Liver (tissue), 3 donors: ENCODE measurements at regions not wholly inside any gene's neighbourhood (a gene's known extent, or its start where the extent isn't known, plus 50 kb on each side); places are given as distances from the start of the nearest gene placed in this dataset.

Source experiments
- EGR1 ChIP-seq, 2 donors: IDR thresholded peaks; 2 replicates each; pipeline ENCODE4 v1.6.1; 2016 to 2018; ENCODE audit warnings: antibody characterized with exemption in 2 of 2, low read depth in 2 of 2
- GABPA ChIP-seq, 2 donors: IDR thresholded peaks in 1 of 2; conservative IDR thresholded peaks in 1 of 2; 2 replicates each; pipeline ENCODE4 v1.6.1; 2016; ENCODE audit warnings: antibody characterized with exemption in 2 of 2, mild to moderate bottlenecking in 1 of 2, moderate library complexity in 1 of 2
- HNF4A ChIP-seq, 2 donors: conservative IDR thresholded peaks; 2 replicates each; pipeline ENCODE4 v1.6.1; 2016; ENCODE audit warnings: antibody characterized with exemption in 2 of 2, mild to moderate bottlenecking in 2 of 2
- HNF4G ChIP-seq: IDR thresholded peaks from 2 replicates; pipeline ENCODE4 v1.6.1; 2016; ENCODE audit warnings: antibody characterized with exemption
- JUND ChIP-seq, 2 donors: IDR thresholded peaks; 2 replicates each; pipeline ENCODE4 v1.6.1; 2016; ENCODE audit warnings: antibody characterized with exemption in 2 of 2
- NR2F2 ChIP-seq: IDR thresholded peaks from 2 replicates; pipeline ENCODE4 v1.6.1; 2016; ENCODE audit warnings: antibody characterized with exemption
- RAD21 ChIP-seq, 2 donors: IDR thresholded peaks; 2 replicates each; pipeline ENCODE4 v1.6.1; 2016; ENCODE audit warnings: antibody characterized with exemption in 2 of 2, mild to moderate bottlenecking in 2 of 2
- RXRA ChIP-seq, 2 donors: IDR thresholded peaks; 2 replicates each; pipeline ENCODE4 v1.6.1; 2017 to 2018; ENCODE audit warnings: antibody characterized with exemption in 2 of 2, mild to moderate bottlenecking in 1 of 2
- TAF1 ChIP-seq: conservative IDR thresholded peaks from 2 replicates; pipeline ENCODE4 v1.6.1; 2016; ENCODE audit warnings: antibody characterized with exemption, mild to moderate bottlenecking
- YY1 ChIP-seq: IDR thresholded peaks from 2 replicates; pipeline ENCODE4 v1.6.1; 2016; ENCODE audit warnings: antibody characterized with exemption, mild to moderate bottlenecking
- TF ChIP-seq, protein P1 (sequence below): fragments of 150-350 bp; IDR thresholded peaks from 2 replicates; pipeline ENCODE4 v1.5.1; 2017; ENCODE audit warnings: improper control_type of control experiment, low read depth, low read length; ENCODE audit not compliant: missing input control
- TF ChIP-seq, protein P2 (sequence below): IDR thresholded peaks from 2 replicates; pipeline ENCODE4 v1.6.1; 2016; ENCODE audit warnings: antibody characterized with exemption
- TF ChIP-seq, protein P3 (sequence below): IDR thresholded peaks from 2 replicates; pipeline ENCODE4 v1.6.1; 2016; ENCODE audit warnings: antibody characterized with exemption, mild to moderate bottlenecking
- donor health status: healthy.
- donor health status: healthy.

GRCh38 chr20:60525397-60525796, 567.2 kb downstream of the CDH26 start:
- TF ChIP-seq, protein P1, sequence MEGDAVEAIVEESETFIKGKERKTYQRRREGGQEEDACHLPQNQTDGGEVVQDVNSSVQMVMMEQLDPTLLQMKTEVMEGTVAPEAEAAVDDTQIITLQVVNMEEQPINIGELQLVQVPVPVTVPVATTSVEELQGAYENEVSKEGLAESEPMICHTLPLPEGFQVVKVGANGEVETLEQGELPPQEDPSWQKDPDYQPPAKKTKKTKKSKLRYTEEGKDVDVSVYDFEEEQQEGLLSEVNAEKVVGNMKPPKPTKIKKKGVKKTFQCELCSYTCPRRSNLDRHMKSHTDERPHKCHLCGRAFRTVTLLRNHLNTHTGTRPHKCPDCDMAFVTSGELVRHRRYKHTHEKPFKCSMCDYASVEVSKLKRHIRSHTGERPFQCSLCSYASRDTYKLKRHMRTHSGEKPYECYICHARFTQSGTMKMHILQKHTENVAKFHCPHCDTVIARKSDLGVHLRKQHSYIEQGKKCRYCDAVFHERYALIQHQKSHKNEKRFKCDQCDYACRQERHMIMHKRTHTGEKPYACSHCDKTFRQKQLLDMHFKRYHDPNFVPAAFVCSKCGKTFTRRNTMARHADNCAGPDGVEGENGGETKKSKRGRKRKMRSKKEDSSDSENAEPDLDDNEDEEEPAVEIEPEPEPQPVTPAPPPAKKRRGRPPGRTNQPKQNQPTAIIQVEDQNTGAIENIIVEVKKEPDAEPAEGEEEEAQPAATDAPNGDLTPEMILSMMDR = no peak
- TF ChIP-seq GABPA (IDR thresholded peaks at IDR 0.05 in 1 of 2, conservative IDR thresholded peaks at IDR 0.05 in 1 of 2) = no peak
- TF ChIP-seq, protein P2, sequence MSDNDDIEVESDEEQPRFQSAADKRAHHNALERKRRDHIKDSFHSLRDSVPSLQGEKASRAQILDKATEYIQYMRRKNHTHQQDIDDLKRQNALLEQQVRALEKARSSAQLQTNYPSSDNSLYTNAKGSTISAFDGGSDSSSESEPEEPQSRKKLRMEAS = no peak
- TF ChIP-seq, protein P3, sequence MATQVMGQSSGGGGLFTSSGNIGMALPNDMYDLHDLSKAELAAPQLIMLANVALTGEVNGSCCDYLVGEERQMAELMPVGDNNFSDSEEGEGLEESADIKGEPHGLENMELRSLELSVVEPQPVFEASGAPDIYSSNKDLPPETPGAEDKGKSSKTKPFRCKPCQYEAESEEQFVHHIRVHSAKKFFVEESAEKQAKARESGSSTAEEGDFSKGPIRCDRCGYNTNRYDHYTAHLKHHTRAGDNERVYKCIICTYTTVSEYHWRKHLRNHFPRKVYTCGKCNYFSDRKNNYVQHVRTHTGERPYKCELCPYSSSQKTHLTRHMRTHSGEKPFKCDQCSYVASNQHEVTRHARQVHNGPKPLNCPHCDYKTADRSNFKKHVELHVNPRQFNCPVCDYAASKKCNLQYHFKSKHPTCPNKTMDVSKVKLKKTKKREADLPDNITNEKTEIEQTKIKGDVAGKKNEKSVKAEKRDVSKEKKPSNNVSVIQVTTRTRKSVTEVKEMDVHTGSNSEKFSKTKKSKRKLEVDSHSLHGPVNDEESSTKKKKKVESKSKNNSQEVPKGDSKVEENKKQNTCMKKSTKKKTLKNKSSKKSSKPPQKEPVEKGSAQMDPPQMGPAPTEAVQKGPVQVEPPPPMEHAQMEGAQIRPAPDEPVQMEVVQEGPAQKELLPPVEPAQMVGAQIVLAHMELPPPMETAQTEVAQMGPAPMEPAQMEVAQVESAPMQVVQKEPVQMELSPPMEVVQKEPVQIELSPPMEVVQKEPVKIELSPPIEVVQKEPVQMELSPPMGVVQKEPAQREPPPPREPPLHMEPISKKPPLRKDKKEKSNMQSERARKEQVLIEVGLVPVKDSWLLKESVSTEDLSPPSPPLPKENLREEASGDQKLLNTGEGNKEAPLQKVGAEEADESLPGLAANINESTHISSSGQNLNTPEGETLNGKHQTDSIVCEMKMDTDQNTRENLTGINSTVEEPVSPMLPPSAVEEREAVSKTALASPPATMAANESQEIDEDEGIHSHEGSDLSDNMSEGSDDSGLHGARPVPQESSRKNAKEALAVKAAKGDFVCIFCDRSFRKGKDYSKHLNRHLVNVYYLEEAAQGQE = no peak
- no peak for TF ChIP-seq RAD21 (IDR thresholded peaks at IDR 0.05)
- no peak for TF ChIP-seq NR2F2
- TF ChIP-seq RXRA (IDR thresholded peaks at IDR 0.05) = no peak
- no peak for TF ChIP-seq HNF4A (conservative IDR thresholded peaks at IDR 0.05)
- no peak for TF ChIP-seq EGR1 (IDR thresholded peaks at IDR 0.05; ENCODE audit: low read depth in 2 of 2)
- no peak for TF ChIP-seq JUND (IDR thresholded peaks at IDR 0.05)
- TF ChIP-seq YY1 = no peak
- TF ChIP-seq HNF4G = no peak
- TF ChIP-seq TAF1 = no peak
